ENCODE measurements at regions not wholly inside any gene's neighbourhood (a gene's known extent, or its start where the extent isn't known, plus 50 kb on each side); places are given as distances from the start of the nearest gene placed in this dataset.

- Histone ChIP-seq H3K9me3 (ENCODE audit: insufficient read depth, low read length) (no peaks in the 10 kb centered on the region), H3K27ac (ENCODE audit: low read length) (no peak overlapping the region), H3K9ac (ENCODE audit: low read length) (no peak overlapping the region), H3K36me3 (replicated peaks; ENCODE audit: low read depth, low read length) (no peaks in the 10 kb centered on the region), H3K27me3 (ENCODE audit: low read depth, low read length) (no peaks in the 10 kb centered on the region), H3K4me3 (ENCODE audit: low read length) (no peak overlapping the region), H2AFZ (ENCODE audit: low read depth, low read length) (no peak overlapping the region), H3K79me2 (ENCODE audit: low read length) (no peaks in the 10 kb centered on the region), H3K4me1 (ENCODE audit: low read length) (no peaks in the 10 kb centered on the region), H3K4me2 (ENCODE audit: low read length) (no peak overlapping the region), H4K20me1 (ENCODE audit: insufficient read depth, low read length) (no peaks in the 10 kb centered on the region)
- no peak for TF ChIP-seq EZH2phosphoT487 (IDR thresholded peaks at IDR 0.05; ENCODE audit: low read depth)
- TF ChIP-seq CTCF (IDR thresholded peaks at IDR 0.05; ENCODE audit: low read depth, low read length): no peak
Measured at GRCh38 chr12:33795536-33795935, 226.8 kb upstream of the ALG10 start.

DNA sequence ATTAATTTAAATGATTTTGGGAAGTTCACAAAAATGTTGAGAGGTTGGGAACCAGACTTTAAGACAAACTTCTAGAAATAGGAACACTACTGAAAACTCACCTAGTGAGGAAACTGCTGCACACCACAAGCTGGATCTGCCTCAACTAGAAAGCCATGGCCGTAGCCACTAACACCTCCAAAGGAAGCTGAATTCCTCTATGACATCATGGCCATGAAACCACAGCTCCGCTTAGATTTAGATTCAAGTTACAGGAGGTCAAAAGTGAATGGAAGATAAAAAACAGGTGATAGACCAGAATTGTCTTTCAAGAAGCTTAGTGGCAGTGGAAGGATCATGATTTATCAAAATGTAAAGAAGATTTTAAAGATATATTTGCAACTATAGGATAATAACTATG, 208.8 kb upstream of the ALG10 start:
- Histone ChIP-seq H3K36me3 (replicated peaks; ENCODE audit: low read depth, low read length) (no peaks in the 10 kb centered on the region), H2AFZ (ENCODE audit: low read depth, low read length) (no peak overlapping the region), H3K4me3 (ENCODE audit: low read length) (no peak overlapping the region), H3K9me3 (ENCODE audit: insufficient read depth, low read length) (no peaks in the 10 kb centered on the region), H3K27me3 (ENCODE audit: low read depth, low read length) (no peaks in the 10 kb centered on the region), H3K27ac (ENCODE audit: low read length) (no peak overlapping the region), H3K79me2 (ENCODE audit: low read length) (no peaks in the 10 kb centered on the region), H3K4me1 (ENCODE audit: low read length) (no peaks in the 10 kb centered on the region), H3K4me2 (ENCODE audit: low read length) (no peak overlapping the region), H3K9ac (ENCODE audit: low read length) (no peak overlapping the region), H4K20me1 (ENCODE audit: insufficient read depth, low read length) (no peaks in the 10 kb centered on the region)
- TF ChIP-seq CTCF (IDR thresholded peaks at IDR 0.05; ENCODE audit: low read depth, low read length) (no peak), EZH2phosphoT487 (IDR thresholded peaks at IDR 0.05; ENCODE audit: low read depth) (no peak)

DNA sequence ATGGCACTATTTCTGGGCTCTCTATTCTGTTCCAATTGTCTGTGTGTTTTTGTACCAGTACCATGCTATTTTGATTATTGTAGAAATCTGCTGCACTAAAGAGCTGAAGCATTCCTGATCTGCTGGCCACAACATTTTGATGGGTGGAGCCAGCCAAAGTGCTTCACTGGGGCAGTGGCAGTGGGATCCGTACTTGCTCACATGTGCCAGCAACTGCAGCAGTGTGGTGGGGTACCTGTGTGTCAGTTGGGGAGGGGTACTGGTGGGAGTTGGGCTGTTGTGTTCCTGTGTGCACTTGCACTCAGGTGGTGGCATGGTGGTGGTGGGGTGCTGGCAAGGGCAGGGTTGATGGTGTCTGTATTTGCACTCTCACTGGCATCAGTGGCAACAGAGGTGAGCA, 204.6 kb upstream of the ALG10 start:
- H3K4me2 ChIP-seq (ENCODE audit: low read length): no peak overlapping the region
- H2AFZ ChIP-seq (ENCODE audit: low read depth, low read length): no peak overlapping the region
- no peak for TF ChIP-seq EZH2phosphoT487 (IDR thresholded peaks at IDR 0.05; ENCODE audit: low read depth)
- no peak for TF ChIP-seq CTCF (IDR thresholded peaks at IDR 0.05; ENCODE audit: low read depth, low read length)
- no peaks in the 10 kb centered on the region for H3K79me2 ChIP-seq (ENCODE audit: low read length)
- no peak overlapping the region for H3K27ac ChIP-seq (ENCODE audit: low read length)
- H3K9ac ChIP-seq (ENCODE audit: low read length): no peak overlapping the region
- no peak overlapping the region for H3K4me3 ChIP-seq (ENCODE audit: low read length)
- H4K20me1 ChIP-seq (ENCODE audit: insufficient read depth, low read length): no peaks in the 10 kb centered on the region
- no peaks in the 10 kb centered on the region for H3K9me3 ChIP-seq (ENCODE audit: insufficient read depth, low read length)
- H3K27me3 ChIP-seq (ENCODE audit: low read depth, low read length): no peaks in the 10 kb centered on the region
- H3K36me3 ChIP-seq (replicated peaks; ENCODE audit: low read depth, low read length): no peaks in the 10 kb centered on the region
- no peaks in the 10 kb centered on the region for H3K4me1 ChIP-seq (ENCODE audit: low read length)

DNA sequence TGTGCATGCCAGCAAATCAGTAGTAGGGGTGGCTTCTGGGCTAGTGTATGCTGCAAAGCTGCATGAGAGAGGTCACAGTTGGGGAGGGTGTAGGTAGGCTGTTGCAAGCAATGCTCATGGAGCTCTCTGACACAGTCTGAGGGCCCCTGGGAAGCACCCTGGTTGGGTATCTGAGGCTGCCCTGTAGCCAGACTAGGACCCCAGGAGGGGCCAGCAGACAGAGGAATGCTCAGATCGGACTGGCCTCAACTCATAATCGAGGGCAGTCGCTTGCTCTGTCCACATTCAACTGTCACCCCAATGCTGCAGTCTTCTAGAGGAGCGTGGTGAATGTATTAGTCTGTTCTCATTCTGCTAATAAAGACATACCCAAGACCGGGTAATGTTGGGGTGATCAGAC, 204.0 kb upstream of the ALG10 start:
- Histone ChIP-seq H3K4me3 (ENCODE audit: low read length) (no peak overlapping the region), H3K9ac (ENCODE audit: low read length) (no peak overlapping the region), H4K20me1 (ENCODE audit: insufficient read depth, low read length) (no peaks in the 10 kb centered on the region), H3K79me2 (ENCODE audit: low read length) (no peaks in the 10 kb centered on the region), H3K9me3 (ENCODE audit: insufficient read depth, low read length) (no peaks in the 10 kb centered on the region), H2AFZ (ENCODE audit: low read depth, low read length) (no peak overlapping the region), H3K4me1 (ENCODE audit: low read length) (no peaks in the 10 kb centered on the region), H3K27me3 (ENCODE audit: low read depth, low read length) (no peaks in the 10 kb centered on the region), H3K36me3 (replicated peaks; ENCODE audit: low read depth, low read length) (no peaks in the 10 kb centered on the region), H3K4me2 (ENCODE audit: low read length) (no peak overlapping the region), H3K27ac (ENCODE audit: low read length) (no peak overlapping the region)
- TF ChIP-seq CTCF (IDR thresholded peaks at IDR 0.05; ENCODE audit: low read depth, low read length) (no peak), EZH2phosphoT487 (IDR thresholded peaks at IDR 0.05; ENCODE audit: low read depth) (no peak)

All from OCI-LY3 (cell line).